ENCODE measurements at regions not wholly inside any gene's neighbourhood (a gene's known extent, or its start where the extent isn't known, plus 50 kb on each side); places are given as distances from the start of the nearest gene placed in this dataset.

DNA sequence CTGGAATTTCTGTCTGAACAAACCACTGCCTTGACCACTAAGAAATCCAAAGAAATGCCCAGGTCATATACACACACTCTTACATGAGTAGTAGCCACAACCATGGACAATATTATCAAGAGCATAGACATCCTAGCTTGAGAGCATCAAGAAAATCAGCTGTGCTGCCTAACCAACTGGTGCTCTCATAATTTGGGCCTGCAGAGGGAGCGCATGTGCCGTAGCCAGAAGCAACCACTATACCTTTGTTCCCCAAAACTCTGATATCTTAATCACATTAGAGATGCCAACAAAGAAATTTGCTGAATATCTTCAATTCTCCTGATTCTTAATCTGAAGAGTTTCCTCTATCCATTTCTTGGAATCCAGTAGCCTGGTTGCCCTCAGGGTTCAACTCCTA lies 163.6 kb downstream of the ZNF674 start (continued):
- TF ChIP-seq CHD2 (IDR thresholded peaks at IDR 0.05; ENCODE audit: low read depth, low read length): no peak
- TF ChIP-seq RAD21 (CRISPR knock-in tag; IDR thresholded peaks at IDR 0.05): peak; percentile 16; the same call in 1 of the 2 replicates

DNA sequence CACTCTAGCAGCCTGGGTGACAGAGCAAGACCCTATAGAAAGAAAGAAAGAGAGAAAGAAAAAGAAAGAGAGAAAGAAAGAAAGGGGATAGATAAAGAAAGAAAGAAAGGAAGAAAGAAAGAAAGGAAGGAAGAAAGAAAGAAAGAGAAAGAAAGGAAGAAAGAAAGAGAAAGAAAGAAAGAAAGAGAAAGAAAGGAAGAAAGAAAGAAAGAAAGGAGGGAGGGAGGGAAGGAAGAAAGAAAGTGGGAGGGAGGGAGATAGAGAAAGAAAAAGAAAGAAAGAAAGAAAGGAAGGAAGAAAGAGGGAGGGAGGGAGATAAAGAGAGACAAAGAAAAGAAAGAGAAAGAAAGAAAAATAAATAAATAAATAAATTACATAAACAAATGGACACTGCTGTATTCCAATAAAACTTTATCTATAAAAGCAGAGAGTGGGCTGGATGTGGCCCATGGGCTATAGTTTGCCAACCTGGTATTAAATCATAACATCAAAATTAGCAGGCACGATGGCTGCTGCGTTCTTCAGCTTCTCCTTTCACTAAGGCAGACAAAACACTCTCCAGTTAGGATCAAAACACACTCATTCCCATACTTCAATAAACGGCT lies 165.0 kb downstream of the ZNF674 start:
- POLR2A ChIA-PET: no interaction called here
- Histone ChIP-seq H3K36me3 (replicated peaks in 1 of 2; ENCODE audit: control insufficient read depth in 1 of 2, insufficient read depth in 2 of 2, low read length in 2 of 2) (no peaks in the 10 kb centered on the region), H3K79me2 (ENCODE audit: insufficient read depth, low read length) (no peaks in the 10 kb centered on the region), H3K9me3 (ENCODE audit: low read length) (no peaks in the 10 kb centered on the region), H3K27me3 (ENCODE audit: control insufficient read depth in 1 of 2, insufficient read depth in 2 of 2, low read length in 2 of 2) (no peaks in the 10 kb centered on the region), H3K4me1 (ENCODE audit: insufficient read depth, low read length) (peaks cover 19% of the 10 kb centered on the region), H3K9ac (ENCODE audit: insufficient read depth, low read depth, low read length) (no peak overlapping the region), H3K4me2 (ENCODE audit: low read depth, low read length) (no peak overlapping the region), H2AFZ (ENCODE audit: low read length) (no peak overlapping the region), H3K27ac (ENCODE audit: extremely low read length, insufficient read depth, low read length) (no peak overlapping the region), H3K4me3 (replicated peaks in 1 of 3; ENCODE audit: insufficient read depth in 1 of 3, low read depth in 2 of 3, low read length in 3 of 3) (no peak overlapping the region), H4K20me1 (ENCODE audit: insufficient read depth, low read length) (no peaks in the 10 kb centered on the region)
- ATAC-seq (no peak), DNase-seq (ENCODE audit: low spot score) (no peak), FAIRE-seq (no peak)
- in situ Hi-C loops (cut with HindIII; ENCODE audit: extremely low pct_ligation_motif_present, low pct_unique_long_range_greater_than_20kb) (loop anchor here (25.0 kb wide), 1 partner anchor 868 kb away; no protein-coding TSS in a partner anchor), intact Hi-C loops (cut with micrococcal nuclease; ENCODE audit: unreplicated experiment) (no loop called here)
- CTCF ChIA-PET (ENCODE audit: low intra/inter-chr PET ratio, low total read pairs): interaction anchor here (1.9 kb wide), 1 partner anchor 28 kb away, joined by 6 read pairs; no protein-coding TSS in a partner anchor
- TF ChIP-seq, protein P1, sequence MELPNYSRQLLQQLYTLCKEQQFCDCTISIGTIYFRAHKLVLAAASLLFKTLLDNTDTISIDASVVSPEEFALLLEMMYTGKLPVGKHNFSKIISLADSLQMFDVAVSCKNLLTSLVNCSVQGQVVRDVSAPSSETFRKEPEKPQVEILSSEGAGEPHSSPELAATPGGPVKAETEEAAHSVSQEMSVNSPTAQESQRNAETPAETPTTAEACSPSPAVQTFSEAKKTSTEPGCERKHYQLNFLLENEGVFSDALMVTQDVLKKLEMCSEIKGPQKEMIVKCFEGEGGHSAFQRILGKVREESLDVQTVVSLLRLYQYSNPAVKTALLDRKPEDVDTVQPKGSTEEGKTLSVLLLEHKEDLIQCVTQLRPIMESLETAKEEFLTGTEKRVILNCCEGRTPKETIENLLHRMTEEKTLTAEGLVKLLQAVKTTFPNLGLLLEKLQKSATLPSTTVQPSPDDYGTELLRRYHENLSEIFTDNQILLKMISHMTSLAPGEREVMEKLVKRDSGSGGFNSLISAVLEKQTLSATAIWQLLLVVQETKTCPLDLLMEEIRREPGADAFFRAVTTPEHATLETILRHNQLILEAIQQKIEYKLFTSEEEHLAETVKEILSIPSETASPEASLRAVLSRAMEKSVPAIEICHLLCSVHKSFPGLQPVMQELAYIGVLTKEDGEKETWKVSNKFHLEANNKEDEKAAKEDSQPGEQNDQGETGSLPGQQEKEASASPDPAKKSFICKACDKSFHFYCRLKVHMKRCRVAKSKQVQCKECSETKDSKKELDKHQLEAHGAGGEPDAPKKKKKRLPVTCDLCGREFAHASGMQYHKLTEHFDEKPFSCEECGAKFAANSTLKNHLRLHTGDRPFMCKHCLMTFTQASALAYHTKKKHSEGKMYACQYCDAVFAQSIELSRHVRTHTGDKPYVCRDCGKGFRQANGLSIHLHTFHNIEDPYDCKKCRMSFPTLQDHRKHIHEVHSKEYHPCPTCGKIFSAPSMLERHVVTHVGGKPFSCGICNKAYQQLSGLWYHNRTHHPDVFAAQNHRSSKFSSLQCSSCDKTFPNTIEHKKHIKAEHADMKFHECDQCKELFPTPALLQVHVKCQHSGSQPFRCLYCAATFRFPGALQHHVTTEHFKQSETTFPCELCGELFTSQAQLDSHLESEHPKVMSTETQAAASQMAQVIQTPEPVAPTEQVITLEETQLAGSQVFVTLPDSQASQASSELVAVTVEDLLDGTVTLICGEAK (IDR thresholded peaks at IDR 0.05): peak; percentile 13; the same call in 1 of the 2 replicates
- TF ChIP-seq, protein P1 (CRISPR knock-in tag; IDR thresholded peaks at IDR 0.05): no peak
- TF ChIP-seq YY1 (IDR thresholded peaks at IDR 0.05; ENCODE audit: insufficient read depth, insufficient replicate concordance, low read depth, low read length): no peak
- 10% methylated on average over 1 of the region's 3 CpGs for WGBS (ENCODE audit: low lambda C conversion rate)
- BruUV-seq (replicated peaks): no TSS peak
